OCI-LY7 (cell line): ENCODE measurements at regions not wholly inside any gene's neighbourhood (a gene's known extent, or its start where the extent isn't known, plus 50 kb on each side); places are given as distances from the start of the nearest gene placed in this dataset.

Experiments used
- EZH2phosphoT487 ChIP-seq: fragments of 200-600 bp; sonication (generic); IDR thresholded peaks from 2 replicates; pipeline ENCODE4 v1.6.1; 2018; ENCODE audit warnings: low read depth, borderline replicate concordance, mild to moderate bottlenecking, mixed run types, antibody characterized with exemption, low read length, moderate library complexity, mixed read lengths
- TF ChIP-seq, protein P1 (sequence below): fragments of 200-600 bp; sonication (generic); conservative IDR thresholded peaks from 2 replicates; pipeline ENCODE4 v1.5.1; 2014; ENCODE audit warnings: mild to moderate bottlenecking, antibody characterized with exemption, low read length, moderate library complexity, mixed read lengths

DNA sequence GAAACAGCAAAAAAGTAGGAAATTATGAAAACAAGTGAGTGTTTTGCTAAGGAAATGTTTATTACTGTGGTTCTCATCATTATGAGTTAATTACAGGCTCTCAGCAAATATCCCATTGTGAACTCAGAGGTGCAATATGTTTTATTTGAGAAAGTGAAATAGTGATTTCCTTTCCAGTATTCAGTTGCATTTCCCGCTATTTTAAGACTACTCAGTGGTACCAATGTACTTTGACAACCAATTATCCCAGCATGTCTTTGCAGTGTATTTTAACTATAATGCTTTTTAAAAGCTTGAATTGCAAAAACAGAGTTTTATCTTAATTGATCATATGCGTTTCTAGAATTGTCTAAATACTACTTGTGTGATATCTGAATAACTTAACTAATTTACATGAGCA, 383.8 kb upstream of the TENM3 start:
- TF ChIP-seq, protein P1, sequence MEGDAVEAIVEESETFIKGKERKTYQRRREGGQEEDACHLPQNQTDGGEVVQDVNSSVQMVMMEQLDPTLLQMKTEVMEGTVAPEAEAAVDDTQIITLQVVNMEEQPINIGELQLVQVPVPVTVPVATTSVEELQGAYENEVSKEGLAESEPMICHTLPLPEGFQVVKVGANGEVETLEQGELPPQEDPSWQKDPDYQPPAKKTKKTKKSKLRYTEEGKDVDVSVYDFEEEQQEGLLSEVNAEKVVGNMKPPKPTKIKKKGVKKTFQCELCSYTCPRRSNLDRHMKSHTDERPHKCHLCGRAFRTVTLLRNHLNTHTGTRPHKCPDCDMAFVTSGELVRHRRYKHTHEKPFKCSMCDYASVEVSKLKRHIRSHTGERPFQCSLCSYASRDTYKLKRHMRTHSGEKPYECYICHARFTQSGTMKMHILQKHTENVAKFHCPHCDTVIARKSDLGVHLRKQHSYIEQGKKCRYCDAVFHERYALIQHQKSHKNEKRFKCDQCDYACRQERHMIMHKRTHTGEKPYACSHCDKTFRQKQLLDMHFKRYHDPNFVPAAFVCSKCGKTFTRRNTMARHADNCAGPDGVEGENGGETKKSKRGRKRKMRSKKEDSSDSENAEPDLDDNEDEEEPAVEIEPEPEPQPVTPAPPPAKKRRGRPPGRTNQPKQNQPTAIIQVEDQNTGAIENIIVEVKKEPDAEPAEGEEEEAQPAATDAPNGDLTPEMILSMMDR: no peak
- TF ChIP-seq EZH2phosphoT487: no peak
